Trophoblast cell (in vitro differentiated cells and primary cell): ENCODE measurements at regions not wholly inside any gene's neighbourhood (a gene's known extent, or its start where the extent isn't known, plus 50 kb on each side); places are given as distances from the start of the nearest gene placed in this dataset.
"Not testable (repeated sequence)": the region's sequence is repeated elsewhere in the genome, so short reads cannot be mapped to it uniquely, and the experiment has no call there.

Source experiments
- DNase-seq, 2 donors: peaks; one replicate each; pipeline ENCODE4 v3.0.0-alpha.2; 2016
- H2AFZ ChIP-seq: 2 replicates; pipeline ENCODE4 v1.6.1; 2013; ENCODE audit warnings: low read length, moderate library complexity, mild to moderate bottlenecking; ENCODE audit not compliant: insufficient read depth, poor library complexity
- H2AK5ac ChIP-seq: 2 replicates; pipeline ENCODE4 v1.6.1; 2013; ENCODE audit warnings: mild to moderate bottlenecking, low read length
- H2BK120ac ChIP-seq: 2 replicates; pipeline ENCODE4 v1.6.1; 2013; ENCODE audit warnings: low read length, mild to moderate bottlenecking, moderate library complexity; ENCODE audit not compliant: insufficient read depth, poor library complexity
- H2BK12ac ChIP-seq: 2 replicates; pipeline ENCODE4 v1.6.1; 2013; ENCODE audit warnings: mild to moderate bottlenecking, low read length, moderate library complexity
- H2BK5ac ChIP-seq: 2 replicates; pipeline ENCODE4 v1.6.1; 2013; ENCODE audit warnings: low read length, low read depth, moderate library complexity, mild to moderate bottlenecking; ENCODE audit not compliant: poor library complexity
- H3K14ac ChIP-seq: 2 replicates; pipeline ENCODE4 v1.6.1; 2013; ENCODE audit warnings: mild to moderate bottlenecking, low read length
- H3K18ac ChIP-seq: 2 replicates; pipeline ENCODE4 v1.6.1; 2013; ENCODE audit warnings: mild to moderate bottlenecking, low read length
- H3K23ac ChIP-seq: 2 replicates; pipeline ENCODE4 v1.6.1; 2013; ENCODE audit warnings: low read length
- H3K27ac ChIP-seq: 2 replicates; pipeline ENCODE4 v1.5.1; 2013; ENCODE audit warnings: low read depth, mild to moderate bottlenecking, inconsistent platforms, low read length, moderate library complexity
- H3K27me3 ChIP-seq: 2 replicates; pipeline ENCODE4 v1.6.1; 2013; ENCODE audit warnings: inconsistent platforms, mild to moderate bottlenecking, low read length, moderate library complexity; ENCODE audit not compliant: insufficient read depth
- H3K36me3 ChIP-seq, 2 experiments: 1 replicate in 1 of 2; 2 replicates in 1 of 2; pipeline ENCODE4 v1.6.1; 2013; ENCODE audit warnings: low read length in 2 of 2, mild to moderate bottlenecking in 2 of 2, moderate library complexity in 1 of 2; ENCODE audit not compliant: insufficient read depth in 2 of 2, control insufficient read depth in 1 of 2
- H3K4ac ChIP-seq: 2 replicates; pipeline ENCODE4 v1.6.1; 2013; ENCODE audit warnings: low read depth, mild to moderate bottlenecking, low read length, moderate library complexity
- H3K4me1 ChIP-seq, 2 experiments: 1 replicate in 1 of 2; 2 replicates in 1 of 2; pipeline ENCODE4 v1.6.1; 2013; ENCODE audit warnings: low read length in 2 of 2, mild to moderate bottlenecking in 2 of 2, moderate library complexity in 1 of 2; ENCODE audit not compliant: insufficient read depth in 2 of 2, control insufficient read depth in 1 of 2
- H3K4me2 ChIP-seq: 2 replicates; pipeline ENCODE4 v1.6.1; 2013; ENCODE audit warnings: inconsistent platforms, mild to moderate bottlenecking, low read length, moderate library complexity
- H3K4me3 ChIP-seq: 2 replicates; pipeline ENCODE4 v1.5.1; 2013; ENCODE audit warnings: mild to moderate bottlenecking, low read depth, low read length, inconsistent platforms
- H3K79me1 ChIP-seq: one replicate; pipeline ENCODE4 v1.6.1; 2013; ENCODE audit warnings: low read length
- H3K79me2 ChIP-seq: 2 replicates; pipeline ENCODE4 v1.6.1; 2013; ENCODE audit warnings: low read length, mild to moderate bottlenecking; ENCODE audit not compliant: control insufficient read depth, insufficient read depth, poor library complexity
- H3K9ac ChIP-seq: 2 replicates; pipeline ENCODE4 v1.6.1; 2013; ENCODE audit warnings: mild to moderate bottlenecking, low read length
- H3K9me3 ChIP-seq: 2 replicates; pipeline ENCODE4 v1.6.1; 2013; ENCODE audit warnings: low read depth, mild to moderate bottlenecking, control low read depth, inconsistent platforms, low read length; ENCODE audit not compliant: insufficient read depth
- H4K12ac ChIP-seq: 2 replicates; pipeline ENCODE4 v1.6.1; 2013; ENCODE audit warnings: low read depth, mild to moderate bottlenecking, low read length, moderate library complexity
- H4K8ac ChIP-seq: 2 replicates; pipeline ENCODE4 v1.6.1; 2013; ENCODE audit warnings: low read depth, mild to moderate bottlenecking, low read length, moderate library complexity
- H4K91ac ChIP-seq: one replicate; pipeline ENCODE4 v1.6.1; 2013; ENCODE audit warnings: low read depth, mild to moderate bottlenecking, low read length, moderate library complexity
- WGBS: extraction: QIAGEN DNeasy Blood & Tissue Kit; methylation state at CpG from one replicate; pipeline ENCODE4 v1.1.7; 2013; ENCODE audit warnings: missing lambda C conversion rate; ENCODE audit not compliant: insufficient read length, insufficient coverage; ENCODE audit errors: extremely low coverage; 5-methylcytosine and 5-hydroxymethylcytosine counted together

- H3K36me3 ChIP-seq, H3K4me2 ChIP-seq, H3K4ac ChIP-seq, H4K8ac ChIP-seq, H2BK5ac ChIP-seq, H3K79me2 ChIP-seq, H2BK120ac ChIP-seq, H3K4me3 ChIP-seq, H3K79me1 ChIP-seq, H2AFZ ChIP-seq, H4K91ac ChIP-seq, H3K4me1 ChIP-seq, H3K27me3 ChIP-seq, H3K14ac ChIP-seq, H2BK12ac ChIP-seq, H4K12ac ChIP-seq, H3K9me3 ChIP-seq, DNase-seq, H3K23ac ChIP-seq, H3K9ac ChIP-seq, H2AK5ac ChIP-seq, H3K18ac ChIP-seq, H3K27ac ChIP-seq: not testable (repeated sequence)
- WGBS: no CpG with 5 or more reads among the region's 22 CpGs
These were observed 176.2 kb upstream of the ZNF469 start for GRCh38 chr16:88206516-88206915.

GRCh38 chr16:88208112-88208511 is 174.6 kb upstream of the ZNF469 start:
- no peak overlapping the region for H3K4me3 ChIP-seq
- H3K18ac ChIP-seq: no peak overlapping the region
- H2BK12ac ChIP-seq: no peak overlapping the region
- no peaks in the 10 kb centered on the region for H3K9me3 ChIP-seq
- no peaks in the 10 kb centered on the region for H3K4me1 ChIP-seq
- no CpG with 5 or more reads among the region's 10 CpGs for WGBS
- H4K91ac ChIP-seq: no peak overlapping the region
- no peak overlapping the region for H3K9ac ChIP-seq
- no peak overlapping the region for H2AFZ ChIP-seq
- H3K14ac ChIP-seq: no peak overlapping the region
- no peak for DNase-seq
- no peak overlapping the region for H2BK120ac ChIP-seq
- H3K79me2 ChIP-seq: no peaks in the 10 kb centered on the region
- H3K4ac ChIP-seq: no peak overlapping the region
- no peaks in the 10 kb centered on the region for H3K79me1 ChIP-seq
- H4K8ac ChIP-seq: no peak overlapping the region
- H2BK5ac ChIP-seq: no peak overlapping the region
- H3K27ac ChIP-seq: no peak overlapping the region
- no peak overlapping the region for H3K23ac ChIP-seq
- no peaks in the 10 kb centered on the region for H3K36me3 ChIP-seq
- no peak overlapping the region for H2AK5ac ChIP-seq
- no peak overlapping the region for H3K4me2 ChIP-seq
- no peaks in the 10 kb centered on the region for H3K27me3 ChIP-seq
- no peak overlapping the region for H4K12ac ChIP-seq

- not testable (repeated sequence) for H2BK12ac ChIP-seq, H4K12ac ChIP-seq, H3K4ac ChIP-seq, H3K9me3 ChIP-seq, H3K14ac ChIP-seq, H4K91ac ChIP-seq, H2BK5ac ChIP-seq, H3K4me3 ChIP-seq, H2BK120ac ChIP-seq, H3K27me3 ChIP-seq, H3K4me1 ChIP-seq, H2AFZ ChIP-seq, H3K4me2 ChIP-seq, H3K18ac ChIP-seq, H3K36me3 ChIP-seq, H3K79me1 ChIP-seq, DNase-seq, H3K27ac ChIP-seq, H3K79me2 ChIP-seq, H4K8ac ChIP-seq, H3K23ac ChIP-seq, H2AK5ac ChIP-seq, H3K9ac ChIP-seq
- WGBS: no CpG with 5 or more reads among the region's 5 CpGs
These were observed 174.0 kb upstream of the ZNF469 start for GRCh38 chr16:88208776-88209175.

- H2AK5ac ChIP-seq, H3K27ac ChIP-seq, H3K23ac ChIP-seq, H3K9ac ChIP-seq, H3K9me3 ChIP-seq, H4K12ac ChIP-seq, H3K36me3 ChIP-seq, H3K79me2 ChIP-seq, H4K91ac ChIP-seq, H2AFZ ChIP-seq, H3K18ac ChIP-seq, H3K4me3 ChIP-seq, H2BK12ac ChIP-seq, H3K4me2 ChIP-seq, H3K79me1 ChIP-seq, H4K8ac ChIP-seq, H3K14ac ChIP-seq, H2BK5ac ChIP-seq, H3K27me3 ChIP-seq, DNase-seq, H3K4me1 ChIP-seq, H2BK120ac ChIP-seq, H3K4ac ChIP-seq: not testable (repeated sequence)
- no CpG with 5 or more reads among the region's 1 CpG for WGBS
These were observed 173.2 kb upstream of the ZNF469 start for GRCh38 chr16:88209579-88209978.
